CMK (cell line): ENCODE measurements at regions not wholly inside any gene's neighbourhood (a gene's known extent, or its start where the extent isn't known, plus 50 kb on each side); places are given as distances from the start of the nearest gene placed in this dataset.

Source experiments
- DNase-seq: peaks from one replicate; pipeline ENCODE4 v3.0.0-alpha.2; 2010; ENCODE audit warnings: low read depth

DNA sequence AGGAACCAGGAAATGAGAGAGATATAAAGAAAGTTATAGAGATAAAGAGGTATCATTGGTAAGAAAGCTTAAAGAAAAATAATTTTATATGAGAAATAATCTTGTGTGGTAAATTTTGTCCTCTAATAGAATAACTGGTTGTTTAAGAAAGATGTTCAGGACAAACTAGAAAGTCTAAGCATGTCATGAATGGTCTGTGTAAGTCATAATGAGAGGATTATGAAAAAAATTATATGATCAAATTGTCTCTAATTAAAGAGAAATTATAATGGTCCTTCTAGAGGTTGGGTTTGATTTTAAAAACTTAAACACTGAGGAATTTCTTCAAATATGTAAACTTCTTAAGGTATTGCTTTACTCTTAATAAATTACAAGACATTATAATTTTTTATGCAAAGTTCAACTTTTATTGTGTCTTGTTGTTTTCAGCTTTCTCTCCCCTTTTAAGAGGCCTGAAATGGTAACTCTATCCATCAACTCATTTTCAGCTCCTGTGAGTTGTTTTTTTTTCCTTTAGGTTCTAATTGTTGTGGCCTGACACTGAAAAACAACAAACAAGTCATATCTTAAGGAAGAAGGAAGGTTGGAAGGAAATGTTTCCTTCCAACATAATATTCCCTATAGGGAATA, 88.2 kb upstream of the CNOT2 start:
- DNase-seq: peak; percentile 20

DNA sequence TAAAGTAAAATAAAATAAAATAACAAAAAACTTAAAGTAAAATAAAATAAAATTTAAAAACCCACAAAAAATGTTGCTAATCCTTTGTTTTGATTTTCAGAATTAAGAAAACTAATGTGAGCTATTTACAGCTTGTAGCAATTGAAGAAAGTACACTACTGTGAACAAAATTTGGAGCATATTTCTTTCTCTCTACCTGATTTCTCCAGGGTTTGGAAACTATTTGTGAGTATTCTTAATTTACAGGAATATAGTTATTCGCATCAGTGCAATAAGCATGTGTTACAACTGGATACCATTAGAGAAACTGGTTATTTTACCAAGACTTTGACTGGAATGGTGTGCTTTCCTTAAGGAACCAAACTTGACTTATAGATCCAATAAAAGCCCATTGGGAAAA, 86.1 kb upstream of the CNOT2 start:
- DNase-seq: no peak

DNA sequence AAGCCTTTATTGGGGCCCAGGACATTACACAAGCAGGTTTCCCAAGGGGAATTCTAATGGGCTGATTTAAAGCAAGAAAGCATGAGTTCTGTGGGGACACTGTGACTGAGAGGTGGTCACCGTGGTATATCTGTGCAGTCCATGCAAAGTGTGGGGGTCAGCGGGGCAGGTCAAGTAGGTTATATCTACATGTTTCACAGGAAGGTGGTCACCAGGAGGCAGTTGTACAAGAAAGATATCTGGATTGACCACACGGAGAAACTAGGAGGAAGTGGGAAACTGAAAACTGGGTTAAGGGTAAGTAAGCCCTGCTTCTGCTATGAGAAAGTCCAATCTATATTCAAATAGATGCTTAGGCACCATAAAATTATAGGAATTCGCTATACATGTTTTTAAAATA, 77.8 kb upstream of the CNOT2 start:
- peak; percentile 30 for DNase-seq

DNA sequence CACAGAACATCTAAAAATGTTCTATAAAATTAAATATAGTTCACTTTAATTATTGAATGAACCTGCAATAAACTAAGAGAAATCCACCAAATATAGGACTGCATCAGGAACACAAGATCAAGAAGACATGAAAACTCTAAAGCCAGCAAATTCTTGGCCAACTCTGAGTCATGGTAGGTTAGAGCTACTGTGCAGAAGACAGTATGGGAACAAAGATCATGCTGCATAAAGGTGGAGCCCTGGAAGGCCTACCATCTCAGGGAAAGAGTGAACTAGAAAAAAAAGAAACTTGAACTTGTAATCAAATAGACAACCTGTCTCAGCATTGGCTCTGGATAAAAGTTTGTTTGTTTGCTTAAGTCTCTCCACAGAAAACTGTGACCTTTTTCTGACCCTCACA, 66.9 kb upstream of the CNOT2 start:
- no peak for DNase-seq

DNA sequence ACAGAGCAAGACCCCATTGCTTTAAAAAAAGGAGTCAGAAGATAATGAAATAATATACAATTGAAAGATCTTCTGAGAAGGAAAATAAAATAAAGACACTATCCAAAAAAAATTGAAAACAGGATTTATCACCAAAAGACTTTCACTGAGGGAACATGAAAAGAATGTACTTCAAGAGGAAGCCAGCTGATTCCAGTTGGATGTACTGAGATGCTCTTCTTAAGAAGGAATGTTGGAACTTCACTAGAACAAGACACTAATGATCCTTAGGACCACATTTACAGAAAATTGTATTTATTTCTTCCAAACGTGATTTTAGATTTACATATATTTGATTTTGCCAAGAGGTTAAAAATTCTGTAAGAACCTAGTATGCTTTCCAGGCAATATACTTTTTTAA, 65.6 kb upstream of the CNOT2 start:
- no peak for DNase-seq

DNA sequence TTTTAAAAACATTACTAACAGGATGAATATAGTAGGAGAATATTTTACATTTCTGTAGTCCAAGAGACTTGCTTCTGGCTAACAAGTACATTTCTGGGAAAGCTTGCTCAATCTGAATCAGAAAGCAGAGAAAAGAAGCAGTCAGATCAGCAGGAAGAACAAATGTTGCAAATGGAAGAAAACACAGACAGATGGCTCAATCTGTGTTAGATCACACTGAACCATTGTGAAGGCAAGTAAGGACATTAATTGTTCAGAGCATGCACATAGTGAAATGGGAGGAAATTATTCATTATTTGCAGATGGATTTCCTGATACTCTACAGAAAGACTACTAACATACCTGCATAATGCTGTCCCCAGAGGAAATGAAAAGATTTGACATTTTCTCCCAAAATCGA, 65.2 kb upstream of the CNOT2 start:
- no peak for DNase-seq

DNA sequence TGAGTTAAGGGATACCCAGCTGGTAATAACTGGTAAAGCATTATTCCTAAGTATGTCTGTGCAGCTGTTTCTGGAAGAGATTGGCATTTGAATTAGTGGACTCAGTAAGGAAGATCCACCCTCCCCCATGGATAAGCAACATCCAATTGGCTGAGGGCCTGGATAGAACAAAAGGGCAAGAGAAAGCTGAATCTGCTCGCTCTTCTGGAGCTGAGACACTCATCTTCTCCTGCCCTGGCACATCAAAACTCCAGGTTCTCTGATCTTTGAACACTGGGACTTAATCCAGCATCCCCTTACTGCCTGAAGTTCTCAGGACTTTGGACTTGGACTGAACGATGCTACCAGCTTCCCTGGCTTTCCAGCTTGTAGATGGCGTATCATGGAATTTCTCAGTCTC, 63.1 kb upstream of the CNOT2 start:
- DNase-seq: no peak

DNA sequence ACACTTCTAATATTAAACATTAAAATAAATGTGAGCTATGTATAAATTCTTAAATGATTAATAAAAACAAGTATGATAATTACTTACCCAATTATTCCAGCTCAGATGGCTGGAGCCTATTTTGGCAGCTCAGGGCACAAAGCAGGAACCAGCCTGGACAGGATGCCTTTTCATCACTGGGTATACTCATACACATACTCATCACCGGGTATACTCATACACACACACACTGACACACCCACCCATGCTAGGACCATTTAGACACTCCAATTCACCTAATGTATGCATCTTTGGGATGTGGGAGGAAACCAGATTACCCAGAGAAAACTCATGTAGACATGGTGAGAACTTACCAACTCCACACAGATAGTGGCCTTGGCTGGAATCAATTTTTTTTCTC, 57.9 kb upstream of the CNOT2 start:
- no peak for DNase-seq

DNA sequence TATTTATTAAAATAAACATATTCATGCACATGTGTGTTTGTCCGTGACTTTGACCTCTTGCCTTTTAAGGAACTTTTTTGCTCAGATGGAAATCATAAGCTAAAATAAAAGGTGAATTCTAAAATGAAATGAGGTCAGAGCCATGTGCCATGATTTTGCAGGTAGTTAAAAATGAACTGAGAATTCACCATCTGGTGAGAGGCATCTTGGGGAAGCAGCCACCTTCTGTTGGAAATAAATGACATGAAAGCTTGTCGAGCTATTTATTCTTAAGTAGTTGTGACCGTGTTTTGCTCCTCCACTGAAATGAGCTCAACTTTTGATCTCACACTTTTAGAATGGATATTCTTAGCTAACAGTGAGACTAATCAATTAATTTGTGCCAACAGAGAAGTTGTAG, 56.8 kb upstream of the CNOT2 start:
- no peak for DNase-seq

DNA sequence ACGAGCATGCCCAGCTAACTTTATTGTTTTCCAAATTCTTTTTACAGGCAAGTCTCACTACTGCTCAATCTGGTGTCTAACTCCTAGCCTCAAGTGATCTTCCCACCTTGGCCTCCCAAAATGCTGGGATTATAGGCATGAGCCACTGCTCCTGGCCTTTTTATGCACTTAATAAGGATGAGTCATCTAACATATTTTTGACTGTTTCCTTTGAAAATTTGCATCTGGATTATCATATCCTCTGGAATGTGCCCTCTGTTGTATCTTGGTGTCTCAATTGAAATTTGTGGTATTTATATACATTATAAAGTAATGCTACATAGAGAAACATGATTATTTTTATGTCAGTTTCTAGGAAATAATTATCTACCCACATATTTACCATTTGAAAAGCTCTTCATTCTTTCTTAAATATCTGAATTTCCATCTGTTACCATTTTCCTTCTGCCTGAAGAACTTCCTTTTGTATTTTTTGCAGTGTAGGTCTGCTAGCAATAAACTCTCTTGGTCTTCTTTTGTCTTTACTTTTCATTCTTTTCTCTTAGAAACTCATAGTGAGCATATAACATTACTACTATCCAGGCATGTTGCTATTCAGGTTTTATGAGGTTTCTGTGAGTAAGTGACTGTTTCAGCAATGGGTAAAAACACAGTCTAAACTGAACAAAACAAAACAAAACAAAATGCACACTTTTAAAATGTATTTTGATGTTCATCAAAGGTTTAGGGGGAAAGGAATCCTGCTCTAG, 52.8 kb upstream of the CNOT2 start:
- no peak for DNase-seq
